Endothelial cell (in vitro differentiated cells): ENCODE measurements at regions not wholly inside any gene's neighbourhood (a gene's known extent, or its start where the extent isn't known, plus 50 kb on each side); places are given as distances from the start of the nearest gene placed in this dataset.
"Not testable (repeated sequence)": the region's sequence is repeated elsewhere in the genome, so short reads cannot be mapped to it uniquely, and the experiment has no call there.

Experiments used
- DNase-seq: peaks from one replicate; pipeline ENCODE4 v3.0.0; 2021; ENCODE audit warnings: low spot score
- H3K27ac Mint-ChIP-seq: one replicate; pipeline ENCODE4 v1.8.0; 2021; ENCODE audit warnings: mixed read lengths, inconsistent platforms; ENCODE audit not compliant: unreplicated experiment
- H3K27me3 Mint-ChIP-seq: one replicate; pipeline ENCODE4 v1.8.0; 2021; ENCODE audit warnings: mild to moderate bottlenecking, moderate library complexity, mixed read lengths, inconsistent platforms; ENCODE audit not compliant: unreplicated experiment
- H3K36me3 Mint-ChIP-seq: one replicate; pipeline ENCODE4 v1.8.0; 2021; ENCODE audit warnings: mild to moderate bottlenecking, low read depth, mixed read lengths, inconsistent platforms; ENCODE audit not compliant: unreplicated experiment
- H3K4me1 Mint-ChIP-seq: one replicate; pipeline ENCODE4 v1.8.0; 2021; ENCODE audit warnings: mild to moderate bottlenecking, mixed read lengths, inconsistent platforms; ENCODE audit not compliant: unreplicated experiment
- H3K4me3 Mint-ChIP-seq: one replicate; pipeline ENCODE4 v1.8.0; 2021; ENCODE audit warnings: mild to moderate bottlenecking, mixed read lengths, inconsistent platforms; ENCODE audit not compliant: unreplicated experiment
- H3K9me3 Mint-ChIP-seq: one replicate; pipeline ENCODE4 v1.8.0; 2021; ENCODE audit warnings: mixed read lengths, inconsistent platforms; ENCODE audit not compliant: unreplicated experiment
- TF ChIP-seq, protein P1 (sequence below): fragments of 200-600 bp; sonication (generic); IDR thresholded peaks from one replicate; pipeline ENCODE4 v1.5.0; 2021; ENCODE audit warnings: antibody characterized with exemption; ENCODE audit not compliant: unreplicated experiment

DNA sequence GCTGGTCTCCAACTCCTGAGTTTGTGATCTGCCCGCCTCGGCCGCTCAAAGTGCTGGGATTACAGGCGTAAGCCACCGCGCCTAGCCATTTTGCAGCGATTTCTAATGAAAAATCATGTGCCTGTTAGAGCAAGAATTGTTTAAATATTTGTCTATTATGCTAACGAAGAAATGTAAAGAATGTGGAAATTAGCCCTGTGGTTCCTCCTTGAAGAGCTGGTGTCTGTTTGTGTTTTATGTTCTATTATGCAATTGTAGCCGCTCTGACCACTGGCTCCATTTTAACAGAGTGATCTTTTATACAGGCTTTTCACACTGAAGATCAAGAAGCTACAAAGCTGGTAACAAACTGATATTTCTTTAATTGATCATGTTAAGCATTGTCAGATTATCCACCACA is 217.3 kb downstream of the USP22 start:
- H3K4me1 Mint-ChIP-seq: peaks cover 14% of the 10 kb centered on the region
- no peaks in the 10 kb centered on the region for H3K36me3 Mint-ChIP-seq
- DNase-seq: no peak
- H3K9me3 Mint-ChIP-seq: no peaks in the 10 kb centered on the region
- H3K27ac Mint-ChIP-seq: no peak overlapping the region
- no peak overlapping the region for H3K4me3 Mint-ChIP-seq
- TF ChIP-seq, protein P1, sequence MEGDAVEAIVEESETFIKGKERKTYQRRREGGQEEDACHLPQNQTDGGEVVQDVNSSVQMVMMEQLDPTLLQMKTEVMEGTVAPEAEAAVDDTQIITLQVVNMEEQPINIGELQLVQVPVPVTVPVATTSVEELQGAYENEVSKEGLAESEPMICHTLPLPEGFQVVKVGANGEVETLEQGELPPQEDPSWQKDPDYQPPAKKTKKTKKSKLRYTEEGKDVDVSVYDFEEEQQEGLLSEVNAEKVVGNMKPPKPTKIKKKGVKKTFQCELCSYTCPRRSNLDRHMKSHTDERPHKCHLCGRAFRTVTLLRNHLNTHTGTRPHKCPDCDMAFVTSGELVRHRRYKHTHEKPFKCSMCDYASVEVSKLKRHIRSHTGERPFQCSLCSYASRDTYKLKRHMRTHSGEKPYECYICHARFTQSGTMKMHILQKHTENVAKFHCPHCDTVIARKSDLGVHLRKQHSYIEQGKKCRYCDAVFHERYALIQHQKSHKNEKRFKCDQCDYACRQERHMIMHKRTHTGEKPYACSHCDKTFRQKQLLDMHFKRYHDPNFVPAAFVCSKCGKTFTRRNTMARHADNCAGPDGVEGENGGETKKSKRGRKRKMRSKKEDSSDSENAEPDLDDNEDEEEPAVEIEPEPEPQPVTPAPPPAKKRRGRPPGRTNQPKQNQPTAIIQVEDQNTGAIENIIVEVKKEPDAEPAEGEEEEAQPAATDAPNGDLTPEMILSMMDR: no peak
- H3K27me3 Mint-ChIP-seq: peaks cover 1% of the 10 kb centered on the region

DNA sequence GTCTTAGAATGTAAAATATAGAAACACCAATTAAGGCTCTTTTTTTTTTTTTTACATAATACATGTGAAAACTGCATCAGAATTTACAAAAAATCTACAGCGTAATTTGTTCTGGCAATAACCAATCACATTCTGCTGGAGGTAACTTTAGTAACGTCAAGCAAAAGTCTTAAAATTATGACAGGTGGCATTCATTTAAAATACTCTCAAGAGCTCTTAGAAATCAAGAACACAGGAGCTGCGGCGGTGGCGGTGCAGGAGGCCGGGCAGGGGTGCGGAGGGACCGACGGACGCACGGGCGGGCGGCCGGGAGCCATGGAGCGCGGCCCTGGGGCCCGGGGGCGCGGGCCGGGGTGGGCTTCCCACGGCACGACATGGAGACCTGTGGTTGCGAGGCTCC is 202.4 kb downstream of the USP22 start:
- not testable (repeated sequence) for H3K27ac Mint-ChIP-seq, H3K9me3 Mint-ChIP-seq, H3K36me3 Mint-ChIP-seq, H3K4me1 Mint-ChIP-seq, H3K27me3 Mint-ChIP-seq, H3K4me3 Mint-ChIP-seq, DNase-seq

DNA sequence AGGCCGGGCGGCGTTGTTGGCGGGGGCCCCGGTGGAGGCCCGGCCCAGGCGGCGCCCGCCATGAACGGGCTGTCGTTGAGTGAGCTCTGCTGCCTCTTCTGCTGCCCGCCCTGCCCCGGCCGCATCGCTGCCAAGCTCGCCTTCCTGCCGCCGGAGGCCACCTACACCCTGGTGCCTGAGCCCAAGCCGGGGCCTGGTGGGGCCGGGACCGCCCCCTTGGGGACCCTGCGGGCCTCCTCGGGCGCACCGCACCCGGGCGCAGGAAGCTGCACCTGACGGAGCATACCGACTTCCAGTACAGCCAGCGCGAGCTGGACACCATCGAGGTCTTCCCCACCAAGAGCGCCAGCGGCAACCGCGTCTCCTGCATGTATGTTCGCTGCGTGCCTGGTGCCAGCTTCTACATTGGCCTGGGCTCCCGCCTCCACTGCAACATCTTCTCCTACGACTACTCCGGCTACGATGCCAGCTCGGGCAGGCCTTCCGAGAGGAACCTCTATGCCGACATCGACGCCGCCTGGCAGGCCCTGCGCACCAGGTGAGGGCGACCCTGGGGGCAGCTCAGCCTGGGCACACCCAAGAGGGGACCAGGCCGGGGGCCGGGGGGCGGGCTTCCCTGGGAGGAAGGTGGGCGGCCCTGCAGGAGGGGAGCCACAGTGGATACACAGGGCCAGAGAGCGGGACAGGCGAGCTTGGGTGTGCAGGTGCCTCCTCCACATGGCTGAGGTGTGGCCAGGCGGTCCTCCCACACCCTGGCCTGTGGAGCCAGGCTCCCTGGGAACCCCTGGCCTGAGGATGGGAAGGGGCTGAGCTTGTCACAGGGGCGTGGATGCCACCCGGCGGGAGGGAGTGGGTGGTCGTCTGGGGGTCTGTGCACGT is 201.6 kb downstream of the USP22 start:
- not testable (repeated sequence) for H3K27me3 Mint-ChIP-seq, H3K27ac Mint-ChIP-seq, H3K36me3 Mint-ChIP-seq, H3K4me1 Mint-ChIP-seq, DNase-seq, H3K9me3 Mint-ChIP-seq
- peak overlapping the region; percentile 71 for H3K4me3 Mint-ChIP-seq

DNA sequence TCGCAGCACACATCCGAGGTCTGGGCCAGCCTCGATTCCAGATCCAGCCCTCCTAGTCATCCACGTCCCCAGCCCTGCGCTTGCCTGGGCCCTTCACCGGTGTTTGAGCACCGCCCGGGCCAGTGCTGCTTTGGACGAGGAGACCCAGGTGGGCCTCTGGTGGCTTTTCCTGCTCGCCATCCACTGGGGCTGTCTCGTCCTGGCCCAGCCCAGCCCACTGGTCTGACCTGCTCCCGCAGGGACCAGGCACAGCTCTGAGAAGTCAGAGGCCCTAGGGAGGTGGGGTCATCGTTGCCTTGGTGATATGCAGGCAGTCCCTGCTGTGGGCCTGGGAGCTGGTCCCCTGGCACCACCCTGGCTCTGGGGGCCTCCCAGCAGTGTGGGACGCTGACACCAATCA is 200.8 kb downstream of the USP22 start:
- DNase-seq, H3K4me1 Mint-ChIP-seq, H3K27ac Mint-ChIP-seq, H3K36me3 Mint-ChIP-seq, H3K27me3 Mint-ChIP-seq, H3K9me3 Mint-ChIP-seq, H3K4me3 Mint-ChIP-seq: not testable (repeated sequence)

DNA sequence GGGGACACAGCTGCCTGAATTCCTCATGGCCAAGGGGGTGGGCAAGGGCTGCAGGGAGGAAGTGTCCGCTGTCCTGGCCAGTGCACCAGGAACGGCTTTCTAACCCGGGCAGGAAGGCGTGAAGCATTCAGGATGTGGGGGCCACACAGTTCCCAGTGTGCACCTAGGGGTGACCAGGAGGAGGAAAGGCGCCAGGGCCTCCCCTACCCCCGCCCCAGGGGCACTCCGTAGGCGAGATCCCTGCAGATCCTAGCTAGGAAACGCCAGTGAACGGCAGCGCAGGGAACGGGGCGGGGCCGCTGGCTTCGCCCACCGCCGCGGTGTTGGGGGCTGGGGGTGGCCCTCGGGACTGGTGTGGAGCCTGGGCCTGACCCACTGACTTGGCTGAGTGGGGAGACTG is 199.6 kb downstream of the USP22 start:
- not testable (repeated sequence) for DNase-seq, H3K27me3 Mint-ChIP-seq, H3K9me3 Mint-ChIP-seq, H3K36me3 Mint-ChIP-seq, H3K4me1 Mint-ChIP-seq, H3K4me3 Mint-ChIP-seq, H3K27ac Mint-ChIP-seq

DNA sequence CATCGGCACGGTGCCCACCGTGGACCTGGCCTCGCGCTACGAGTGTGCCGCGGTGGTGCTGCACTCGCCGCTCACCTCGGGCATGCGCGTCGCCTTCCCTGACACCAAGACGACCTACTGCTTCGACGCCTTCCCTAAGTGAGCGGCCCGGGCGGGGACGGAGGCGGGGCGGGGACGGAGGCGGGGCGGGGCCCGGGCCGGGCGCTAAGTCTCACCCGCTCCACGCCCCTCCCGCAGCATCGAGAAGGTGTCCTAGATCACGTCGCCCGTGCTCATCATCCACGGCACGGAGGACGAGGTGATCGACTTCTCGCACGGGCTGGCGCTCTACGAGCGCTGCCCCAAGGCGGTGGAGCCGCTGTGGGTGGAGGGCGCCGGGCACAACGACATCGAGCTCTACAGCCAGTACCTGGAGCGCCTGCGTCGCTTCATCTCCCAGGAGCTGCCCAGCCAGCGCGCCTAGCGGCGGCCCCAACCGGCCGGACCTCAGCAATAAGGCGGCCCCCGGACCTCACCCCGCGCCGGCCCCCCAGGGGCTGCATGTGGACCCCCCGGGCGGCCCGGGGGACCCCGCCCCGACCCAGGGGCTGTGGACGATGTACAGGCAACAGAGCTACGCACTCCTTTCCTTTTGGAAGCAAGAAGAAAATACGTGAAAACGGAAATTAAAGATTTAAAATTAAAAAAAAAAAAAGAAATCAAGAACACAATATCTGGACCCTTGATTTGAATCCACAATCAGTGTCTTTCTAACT is 198.8 kb downstream of the USP22 start:
- H3K4me3 Mint-ChIP-seq, H3K4me1 Mint-ChIP-seq, H3K36me3 Mint-ChIP-seq, H3K27ac Mint-ChIP-seq, H3K9me3 Mint-ChIP-seq, H3K27me3 Mint-ChIP-seq: not testable (repeated sequence)
- DNase-seq: peak; percentile 30

DNA sequence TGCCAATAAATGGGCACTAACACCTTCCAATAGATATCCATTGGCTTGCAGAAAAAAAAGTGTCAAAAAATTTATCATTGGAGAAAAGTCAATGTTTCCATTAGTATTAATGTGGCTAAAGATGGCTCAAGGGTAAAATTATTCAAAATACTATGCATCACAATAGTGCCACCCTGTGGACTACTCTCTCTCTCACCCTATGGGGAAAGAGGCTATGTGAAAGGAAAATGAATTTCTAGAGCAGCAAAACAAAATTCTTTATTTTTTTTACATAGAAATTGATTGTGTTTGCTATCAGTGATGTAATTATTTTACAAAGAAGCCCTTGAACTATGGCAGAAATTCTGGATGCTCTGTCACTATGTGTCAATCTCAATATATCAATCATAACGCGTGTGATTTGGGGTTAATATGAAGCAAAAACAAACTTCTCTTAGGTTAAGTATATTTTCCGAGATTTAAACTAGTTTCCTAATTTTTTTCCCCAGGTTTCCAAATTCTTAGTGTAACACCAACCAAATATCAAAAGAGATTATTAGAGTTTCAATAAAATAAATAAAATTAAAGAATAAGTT is 193.9 kb downstream of the USP22 start:
- H3K27ac Mint-ChIP-seq, H3K27me3 Mint-ChIP-seq, H3K9me3 Mint-ChIP-seq, H3K4me3 Mint-ChIP-seq, H3K4me1 Mint-ChIP-seq, H3K36me3 Mint-ChIP-seq, DNase-seq: not testable (repeated sequence)

DNA sequence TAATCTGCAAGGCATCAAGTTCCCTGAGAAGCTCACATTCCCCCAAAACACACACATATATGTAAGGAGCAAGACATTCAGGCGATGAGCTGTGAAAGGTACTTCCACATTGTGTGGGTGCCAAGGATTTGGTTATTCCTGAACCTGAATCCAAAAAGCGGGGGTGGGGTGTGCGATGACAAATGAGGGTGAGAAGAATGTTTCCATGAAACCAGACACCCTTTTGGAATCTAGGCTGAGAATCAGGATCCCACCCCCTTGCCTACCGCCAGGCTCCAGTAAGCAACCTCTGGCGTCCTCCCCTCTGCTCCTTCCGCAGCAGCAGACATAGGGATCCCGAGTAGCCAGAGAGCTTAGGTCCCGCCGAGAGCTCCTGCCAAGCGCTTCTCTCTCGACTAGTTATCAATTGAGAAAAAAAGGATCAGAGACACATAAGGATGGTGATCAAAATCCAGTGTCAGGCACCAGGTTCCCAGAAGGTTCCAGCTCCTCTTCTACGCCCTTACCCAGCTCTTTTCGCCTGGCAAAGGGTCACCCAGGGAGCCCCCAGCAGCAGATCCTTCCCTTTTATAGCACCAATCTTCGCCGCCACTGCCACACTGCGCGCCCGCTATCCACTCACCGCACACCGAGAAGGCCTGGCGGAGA is 191.1 kb downstream of the USP22 start:
- not testable (repeated sequence) for H3K27ac Mint-ChIP-seq, H3K27me3 Mint-ChIP-seq, DNase-seq, H3K36me3 Mint-ChIP-seq, H3K9me3 Mint-ChIP-seq, H3K4me1 Mint-ChIP-seq
- H3K4me3 Mint-ChIP-seq: peak overlapping the region; percentile 91
